Stimulated activated CD4-positive, alpha-beta T cell treated with anti-CD3 and anti-CD28 coated beads, Interleukin-2, amount 100 ng/mL, for 24 hours (primary cell): ENCODE measurements at regions not wholly inside any gene's neighbourhood (a gene's known extent, or its start where the extent isn't known, plus 50 kb on each side); places are given as distances from the start of the nearest gene placed in this dataset.
"Not testable (repeated sequence)": the region's sequence is repeated elsewhere in the genome, so short reads cannot be mapped to it uniquely, and the experiment has no call there.

Source experiments
- DNase-seq, 2 donors: peaks; one replicate each; pipeline ENCODE4 v3.0.0-alpha.2; 2020

DNA sequence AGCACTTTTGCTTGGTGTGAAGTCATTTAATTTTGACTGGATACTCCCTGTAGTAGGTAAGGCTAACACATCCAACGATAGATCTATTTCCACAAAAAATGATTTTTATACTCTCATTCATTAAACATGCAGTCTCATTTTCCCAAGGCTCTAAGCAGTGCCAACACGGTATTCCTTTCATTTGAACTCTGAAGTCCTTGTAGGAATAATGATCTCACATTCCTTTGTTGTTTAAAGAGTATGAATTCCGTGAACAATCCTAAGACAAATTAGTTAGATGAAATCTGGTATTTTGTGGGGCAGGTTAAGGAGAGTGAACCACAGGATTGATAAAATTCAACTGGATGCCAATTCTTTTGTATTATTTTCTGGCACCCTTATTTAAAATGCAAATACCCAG is 66.6 kb downstream of the LACC1 start:
- no peak for DNase-seq

GRCh38 chr13:43947897-43948458 is 68.3 kb downstream of the LACC1 start:
- no peak for DNase-seq

DNA sequence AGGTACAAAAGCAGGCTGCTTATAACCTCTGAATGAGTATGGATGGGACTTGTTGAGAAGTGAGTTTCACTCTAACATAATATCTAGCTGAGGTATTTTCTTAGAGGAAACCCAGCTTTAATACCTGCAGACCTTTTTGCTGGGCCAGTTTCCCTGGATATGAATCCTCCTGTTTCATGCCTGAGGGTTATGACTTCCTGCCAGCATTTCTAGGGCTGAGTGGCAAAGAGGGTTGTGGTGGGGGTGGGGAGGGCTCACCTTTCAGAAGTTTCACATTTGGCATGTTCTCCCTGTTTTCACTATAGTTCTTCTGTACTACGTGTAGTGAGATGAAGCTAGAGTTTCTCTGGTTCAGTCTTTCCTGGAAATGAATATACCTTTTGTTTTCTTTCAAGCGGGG is 73.7 kb downstream of the LACC1 start:
- no peak for DNase-seq

DNA sequence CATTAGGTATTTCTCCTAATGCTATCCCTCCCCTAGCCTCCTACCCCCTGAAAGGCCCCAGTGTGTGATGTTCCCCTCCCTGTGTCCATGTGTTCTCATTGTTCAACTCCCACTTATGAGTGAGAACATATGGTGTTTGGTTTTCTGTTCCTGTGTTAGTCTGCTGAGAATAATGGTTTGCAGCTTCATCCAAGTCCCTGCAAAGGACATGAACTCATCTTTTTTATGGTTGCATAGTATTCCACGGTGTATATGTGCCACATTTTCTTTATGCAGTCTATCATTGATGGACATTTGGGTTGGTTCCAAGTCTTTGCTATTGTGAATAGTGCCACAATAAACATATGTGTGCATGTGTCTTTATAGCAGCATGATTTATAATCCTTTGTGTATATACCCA is 77.3 kb downstream of the LACC1 start:
- not testable (repeated sequence) for DNase-seq

- DNase-seq = no peak
Observed at GRCh38 chr13:43959291-43959690, 79.6 kb downstream of the LACC1 start.

DNA sequence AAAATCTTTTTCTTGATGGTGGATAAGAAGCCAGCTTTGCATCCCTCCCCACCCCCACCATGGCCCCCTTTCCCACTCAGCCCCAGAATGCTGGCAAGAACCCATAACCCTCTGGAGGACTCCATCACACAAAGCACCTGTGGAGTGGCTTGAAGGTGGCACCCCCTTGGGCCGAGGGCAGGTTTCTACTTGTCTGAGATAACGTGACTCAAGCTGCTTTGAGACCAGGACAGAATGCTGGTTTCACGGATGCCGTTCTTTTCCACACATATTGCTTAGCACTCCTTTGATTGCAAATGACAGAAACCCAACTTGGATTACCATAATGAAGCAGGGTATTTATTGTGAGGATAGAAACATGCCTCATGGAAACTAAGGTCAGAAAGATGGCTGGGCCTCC is 82.2 kb downstream of the LACC1 start:
- no peak for DNase-seq

DNA sequence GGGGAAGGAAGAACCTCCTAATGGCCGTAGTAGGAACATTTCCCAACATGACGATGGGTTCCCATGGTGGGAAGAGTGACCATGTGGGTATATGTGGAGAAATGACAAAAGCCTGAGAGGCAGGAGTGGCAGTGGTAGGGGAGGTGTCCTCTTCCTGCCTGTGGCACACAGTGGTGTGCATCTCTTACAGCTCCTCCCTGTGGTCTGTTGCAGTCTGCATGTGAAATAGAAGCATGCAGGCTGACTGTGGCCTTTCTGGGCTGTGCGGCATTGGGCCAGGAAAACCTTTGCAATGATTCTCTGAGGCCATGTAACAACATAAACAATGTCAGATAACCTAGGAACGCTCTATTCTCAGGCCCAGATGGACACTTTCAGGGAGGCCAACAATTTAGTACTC is 84.0 kb downstream of the LACC1 start:
- DNase-seq = no peak

DNA sequence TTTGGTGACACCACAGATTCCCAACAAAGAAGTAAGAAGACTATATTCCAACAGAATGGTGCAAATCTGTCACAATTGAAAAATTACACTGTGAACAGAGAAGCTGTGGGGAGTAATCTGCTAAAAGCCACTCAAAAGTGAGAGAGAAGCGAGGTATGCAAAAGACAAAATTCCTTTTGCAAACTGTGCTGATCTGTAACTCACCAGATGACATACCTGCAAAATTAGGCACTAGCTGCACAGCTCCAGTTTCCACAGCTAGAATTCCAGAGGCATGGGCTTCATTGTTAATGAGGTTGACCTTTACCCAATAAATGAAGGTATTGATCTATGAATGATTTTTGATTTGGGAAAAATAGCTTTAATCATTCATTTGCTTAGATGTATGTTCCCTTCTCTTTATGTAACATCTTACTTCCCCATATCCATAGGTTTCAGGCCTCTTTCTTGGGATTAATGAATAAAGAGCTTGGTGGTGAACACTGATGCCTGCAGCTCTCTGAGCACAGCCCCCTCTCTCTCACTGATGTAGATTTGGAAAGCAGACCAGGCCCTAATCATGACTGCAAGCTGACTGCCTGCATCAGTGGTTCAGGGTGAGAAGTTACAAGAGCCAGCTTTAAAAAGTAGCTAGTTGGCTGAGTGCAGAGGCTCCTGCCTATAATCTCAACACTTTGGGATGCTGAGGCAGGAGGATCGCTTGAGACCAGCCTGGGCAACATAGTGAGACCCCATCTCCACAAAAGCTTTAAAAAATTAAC is 85.2 kb downstream of the LACC1 start:
- DNase-seq = no peak

DNA sequence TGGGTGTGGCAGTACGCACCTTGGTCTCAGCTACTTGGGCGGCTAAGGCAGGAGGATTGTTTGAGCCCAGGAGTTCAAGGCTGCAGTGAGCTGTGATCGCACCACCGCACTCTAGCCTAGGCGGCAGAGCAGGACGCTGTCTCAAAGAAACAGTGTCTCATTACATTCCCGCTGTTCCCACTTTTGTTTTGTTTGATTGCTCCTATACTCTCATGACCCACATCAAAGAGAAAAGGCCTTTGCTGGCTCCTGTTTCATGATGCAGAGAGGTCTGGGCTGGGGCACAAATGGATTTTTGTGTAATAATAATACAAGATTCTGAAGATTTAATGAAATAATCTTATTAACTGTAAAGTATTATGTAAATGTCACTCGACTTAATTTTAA is 85.7 kb downstream of the LACC1 start:
- DNase-seq = no peak

DNA sequence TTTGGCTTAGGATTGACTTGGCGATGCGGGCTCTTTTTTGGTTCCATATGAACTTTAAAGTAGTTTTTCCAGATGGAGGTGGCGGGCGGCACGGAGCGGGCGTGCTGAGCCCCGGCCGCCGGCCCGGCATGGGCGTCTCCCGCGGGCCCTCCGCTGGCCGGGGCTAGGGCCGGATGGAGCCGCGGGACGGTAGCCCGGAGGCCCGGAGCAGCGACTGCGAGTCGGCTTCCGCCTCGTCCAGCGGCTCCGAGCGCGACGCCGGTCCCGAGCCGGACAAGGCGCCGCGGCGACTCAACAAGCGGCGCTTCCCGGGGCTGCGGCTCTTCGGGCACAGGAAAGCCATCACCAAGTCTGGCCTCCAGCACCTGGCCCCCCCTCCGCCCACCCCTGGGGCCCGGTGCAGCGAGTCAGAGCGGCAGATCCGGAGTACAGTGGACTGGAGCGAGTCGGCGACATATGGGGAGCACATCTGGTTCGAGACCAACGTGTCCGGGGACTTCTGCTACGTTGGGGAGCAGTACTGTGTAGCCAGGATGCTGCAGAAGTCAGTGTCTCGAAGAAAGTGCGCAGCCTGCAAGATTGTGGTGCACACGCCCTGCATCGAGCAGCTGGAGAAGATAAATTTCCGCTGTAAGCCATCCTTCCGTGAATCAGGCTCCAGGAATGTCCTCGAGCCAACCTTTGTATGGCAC is 88.7 kb downstream of the LACC1 start:
- DNase-seq = not testable (repeated sequence)

GRCh38 chr13:43968943-43969690 is 89.4 kb downstream of the LACC1 start:
- DNase-seq = not testable (repeated sequence)

DNA sequence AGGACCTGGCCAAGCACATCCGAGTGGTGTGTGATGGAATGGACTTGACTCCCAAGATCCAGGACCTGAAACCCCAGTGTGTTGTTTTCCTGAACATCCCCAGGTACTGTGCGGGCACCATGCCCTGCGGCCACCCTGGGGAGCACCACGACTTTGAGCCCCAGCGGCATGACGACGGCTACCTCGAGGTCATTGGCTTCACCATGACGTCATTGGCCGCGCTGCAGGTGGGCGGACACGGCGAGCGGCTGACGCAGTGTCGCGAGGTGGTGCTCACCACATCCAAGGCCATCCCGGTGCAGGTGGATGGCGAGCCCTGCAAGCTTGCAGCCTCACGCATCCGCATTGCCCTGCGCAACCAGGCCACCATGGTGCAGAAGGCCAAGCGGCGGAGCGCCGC is 90.2 kb downstream of the LACC1 start:
- DNase-seq = not testable (repeated sequence)

- DNase-seq = not testable (repeated sequence)
Observed at GRCh38 chr13:43970520-43971242, 91.0 kb downstream of the LACC1 start.

DNA sequence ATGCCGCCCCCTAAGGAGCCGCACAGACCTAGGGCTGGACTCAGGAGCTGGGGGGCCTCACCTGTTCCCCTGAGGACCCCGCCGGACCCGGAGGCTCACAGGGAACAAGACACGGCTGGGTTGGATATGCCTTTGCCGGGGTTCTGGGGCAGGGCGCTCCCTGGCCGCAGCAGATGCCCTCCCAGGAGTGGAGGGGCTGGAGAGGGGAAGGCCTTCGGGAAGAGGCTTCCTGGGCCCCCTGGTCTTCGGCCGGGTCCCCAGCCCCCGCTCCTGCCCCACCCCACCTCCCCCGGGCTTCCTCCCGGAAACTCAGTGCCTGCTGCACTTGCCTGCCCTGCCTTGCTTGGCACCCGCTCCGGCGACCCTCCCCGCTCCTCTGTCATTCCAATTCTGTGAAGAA is 91.6 kb downstream of the LACC1 start:
- DNase-seq = not testable (repeated sequence)

- no peak for DNase-seq
Observed at GRCh38 chr13:43977911-43978310, 98.2 kb downstream of the LACC1 start.

GRCh38 chr13:43978688-43979087 is 99.0 kb downstream of the LACC1 start:
- DNase-seq = no peak

DNA sequence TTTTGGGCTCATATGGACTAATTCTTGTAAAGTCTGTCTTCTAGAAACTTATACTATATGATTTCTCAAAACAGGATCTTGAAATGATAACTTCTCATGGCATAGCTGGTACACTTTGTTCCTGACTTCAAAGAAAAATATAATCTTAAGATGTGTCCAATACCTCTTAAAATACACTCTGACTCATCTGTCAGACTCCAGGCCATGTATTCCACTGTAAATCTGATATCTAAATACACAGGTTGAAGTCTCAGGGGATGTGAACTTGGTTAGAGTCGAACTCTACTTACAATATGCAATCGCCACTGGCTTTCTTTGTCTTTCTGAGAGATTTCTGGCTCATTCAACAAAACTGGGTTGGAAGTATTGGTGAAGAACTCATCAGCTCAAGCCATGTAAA is 99.8 kb downstream of the LACC1 start:
- DNase-seq = no peak

DNA sequence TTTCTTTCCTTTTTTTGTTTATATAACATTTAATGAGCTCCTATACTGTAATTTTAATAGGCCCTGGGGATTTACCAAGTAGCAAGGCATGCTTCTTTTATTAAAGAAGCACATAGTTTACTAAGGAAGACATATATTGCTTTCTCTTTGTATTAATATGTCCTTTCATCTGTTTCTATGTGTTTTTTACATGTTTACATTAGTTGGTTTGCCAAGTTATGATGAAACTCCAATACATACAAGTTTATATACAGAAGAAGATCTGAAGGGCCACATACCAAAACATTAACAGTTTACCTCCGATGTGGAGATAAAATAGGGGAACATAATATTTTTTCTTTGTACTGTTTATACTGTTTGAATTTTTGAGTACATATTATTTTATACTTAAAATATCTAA is 100.9 kb downstream of the LACC1 start:
- DNase-seq = no peak

DNA sequence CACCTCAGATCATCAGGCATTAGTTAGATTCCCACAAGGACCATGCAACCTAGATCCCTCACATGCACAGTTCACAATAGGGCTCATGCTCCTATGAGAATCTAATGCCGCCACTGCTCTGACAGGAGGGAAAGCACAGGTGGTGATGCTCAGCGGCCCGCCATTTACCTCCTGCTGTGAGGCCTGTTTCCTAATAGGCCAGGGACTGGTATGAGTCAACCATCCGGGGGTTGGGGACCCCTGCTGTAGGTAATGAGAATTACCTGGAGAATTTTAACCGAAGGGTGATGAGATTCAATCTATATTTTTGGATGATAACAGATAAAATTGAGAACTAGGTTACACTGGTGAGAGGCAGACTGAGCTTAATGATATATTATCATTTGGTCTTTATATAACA is 101.4 kb downstream of the LACC1 start:
- no peak for DNase-seq

- DNase-seq = no peak
Observed at GRCh38 chr13:43981512-43982301, 102.0 kb downstream of the LACC1 start.

DNA sequence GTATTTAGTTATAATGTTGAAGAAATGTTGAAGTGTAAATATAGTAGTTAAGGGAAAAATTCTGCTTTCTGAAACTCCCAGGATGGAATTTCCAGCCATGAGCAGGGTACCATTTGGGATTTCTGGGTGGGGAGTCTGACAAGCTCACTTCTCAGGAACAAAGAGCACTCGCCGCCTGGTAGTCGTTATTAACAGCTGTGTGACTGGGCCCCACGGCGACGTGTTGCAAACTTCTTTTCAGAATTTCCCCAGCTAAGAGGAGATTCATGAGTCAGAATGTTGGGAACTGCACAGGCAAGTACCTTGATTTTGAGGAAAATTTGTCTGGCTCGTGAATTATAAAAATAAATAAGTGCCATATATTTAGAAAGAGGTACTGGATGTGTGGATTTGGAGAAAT is 103.7 kb downstream of the LACC1 start:
- no peak for DNase-seq

DNA sequence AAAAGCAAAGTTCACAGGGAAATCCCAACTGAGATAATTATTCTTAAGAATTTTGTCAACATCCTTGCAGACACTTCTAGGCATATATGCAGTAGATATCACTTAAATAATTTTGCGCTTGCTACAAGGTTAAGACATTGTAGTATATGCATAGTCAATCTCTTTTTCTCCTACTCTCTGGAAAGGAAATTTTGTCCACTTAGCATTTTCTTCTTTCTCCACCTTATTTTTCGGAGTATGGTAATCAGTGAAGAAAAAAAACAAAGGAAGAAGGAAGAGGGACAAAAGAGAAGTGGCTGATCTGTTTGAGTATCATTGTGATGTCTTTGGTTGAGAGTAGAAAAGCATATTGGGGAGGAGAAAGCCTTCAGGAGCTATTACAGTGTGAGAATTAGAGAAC is 104.6 kb downstream of the LACC1 start:
- DNase-seq = no peak
